Breast epithelium (tissue), 4 donors: ENCODE measurements at regions not wholly inside any gene's neighbourhood (a gene's known extent, or its start where the extent isn't known, plus 50 kb on each side); places are given as distances from the start of the nearest gene placed in this dataset.

Experiments
- DNase-seq, 2 donors: peaks; one replicate each; pipeline ENCODE4 v3.0.0-alpha.2; 2019; ENCODE audit warnings: low spot score in 2 of 2
- H3K27ac ChIP-seq, 2 donors: fragments of 200-600 bp; sonication (generic) in 1 of 2; one replicate each; pipeline ENCODE4 v1.5.1; 2016 to 2019; ENCODE audit warnings: mild to moderate bottlenecking in 1 of 2
- H3K27me3 ChIP-seq, 2 donors: fragments of 200-600 bp; sonication (generic) in 1 of 2; one replicate each; pipeline versions ENCODE4 v1.5.1 to v1.6.0; 2017 to 2019; ENCODE audit warnings: control low read depth in 1 of 2, mild to moderate bottlenecking in 1 of 2
- H3K36me3 ChIP-seq: fragments of 200-600 bp; one replicate; pipeline ENCODE4 v1.5.1; 2019
- H3K4me1 ChIP-seq, 2 donors: fragments of 200-600 bp; sonication (generic); one replicate each; pipeline ENCODE4 v1.5.1; 2016 to 2019; ENCODE audit warnings: control low read depth in 1 of 2
- H3K4me3 ChIP-seq, 3 donors: fragments of 200-600 bp; sonication (generic); 1 replicate in 2 of 3; 2 replicates in 1 of 3; pipeline ENCODE4 v1.5.1; 2016 to 2019; ENCODE audit warnings: mild to moderate bottlenecking in 3 of 3, moderate library complexity in 2 of 3
- H3K9me3 ChIP-seq, 2 donors: fragments of 200-600 bp; sonication (generic) in 1 of 2; one replicate each; pipeline ENCODE4 v1.5.1; 2016 to 2019; ENCODE audit warnings: control low read depth in 1 of 2
- POLR2A ChIP-seq: fragments of 450-650 bp; IDR thresholded peaks from one replicate; pipeline ENCODE4 v1.6.1; 2016; ENCODE audit warnings: antibody characterized with exemption, mild to moderate bottlenecking, moderate library complexity
- POLR2AphosphoS5 ChIP-seq, 3 donors: sonication (generic); formaldehyde crosslinking; IDR thresholded peaks; one replicate each; pipeline ENCODE4 v1.6.1; 2017; ENCODE audit warnings: antibody characterized with exemption in 3 of 3
- intact Hi-C: fragments of 100-400 bp; cut with DNase I; formaldehyde crosslinking; loops from one replicate; pipeline ENCODE4 v1.15.1; 2023; ENCODE audit warnings: low total_unique reads
- TF ChIP-seq, protein P1 (sequence below), 3 donors: fragments of 450-650 bp; IDR thresholded peaks; one replicate each; pipeline ENCODE4 v1.5.1; 2016 to 2017; ENCODE audit warnings: antibody characterized with exemption in 3 of 3, mild to moderate bottlenecking in 3 of 3, moderate library complexity in 3 of 3

DNA sequence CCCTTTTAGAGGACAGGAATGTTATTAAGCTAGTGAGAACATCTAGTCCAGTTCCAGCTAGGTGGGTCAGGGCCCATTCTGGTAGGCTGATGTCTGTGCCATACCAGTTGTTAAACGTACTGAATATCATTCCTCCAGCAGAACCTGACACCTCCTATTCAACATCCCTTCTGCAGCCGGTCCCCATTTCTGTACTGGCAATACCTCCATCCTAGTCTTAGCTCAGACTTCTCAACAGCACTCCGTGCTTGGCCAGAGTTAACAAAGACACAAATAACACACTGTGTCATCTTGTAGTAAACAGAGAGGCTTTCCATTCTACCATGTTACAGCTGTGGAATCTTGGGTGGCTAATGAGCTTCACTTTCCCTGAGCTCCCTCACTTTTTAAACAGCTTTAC, 94.3 kb upstream of the PDE3A start:
- TF ChIP-seq, protein P1, sequence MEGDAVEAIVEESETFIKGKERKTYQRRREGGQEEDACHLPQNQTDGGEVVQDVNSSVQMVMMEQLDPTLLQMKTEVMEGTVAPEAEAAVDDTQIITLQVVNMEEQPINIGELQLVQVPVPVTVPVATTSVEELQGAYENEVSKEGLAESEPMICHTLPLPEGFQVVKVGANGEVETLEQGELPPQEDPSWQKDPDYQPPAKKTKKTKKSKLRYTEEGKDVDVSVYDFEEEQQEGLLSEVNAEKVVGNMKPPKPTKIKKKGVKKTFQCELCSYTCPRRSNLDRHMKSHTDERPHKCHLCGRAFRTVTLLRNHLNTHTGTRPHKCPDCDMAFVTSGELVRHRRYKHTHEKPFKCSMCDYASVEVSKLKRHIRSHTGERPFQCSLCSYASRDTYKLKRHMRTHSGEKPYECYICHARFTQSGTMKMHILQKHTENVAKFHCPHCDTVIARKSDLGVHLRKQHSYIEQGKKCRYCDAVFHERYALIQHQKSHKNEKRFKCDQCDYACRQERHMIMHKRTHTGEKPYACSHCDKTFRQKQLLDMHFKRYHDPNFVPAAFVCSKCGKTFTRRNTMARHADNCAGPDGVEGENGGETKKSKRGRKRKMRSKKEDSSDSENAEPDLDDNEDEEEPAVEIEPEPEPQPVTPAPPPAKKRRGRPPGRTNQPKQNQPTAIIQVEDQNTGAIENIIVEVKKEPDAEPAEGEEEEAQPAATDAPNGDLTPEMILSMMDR (IDR thresholded peaks at IDR 0.05): no peak
- TF ChIP-seq POLR2A (no peak), POLR2AphosphoS5 (IDR thresholded peaks at IDR 0.05) (no peak)
- intact Hi-C loops: no loop called here
- DNase-seq: no peak
- no peaks in the 10 kb centered on the region for H3K4me1 ChIP-seq
- H3K4me3 ChIP-seq: no peak overlapping the region
- H3K27me3 ChIP-seq: no peaks in the 10 kb centered on the region
- H3K27ac ChIP-seq: no peak overlapping the region
- H3K36me3 ChIP-seq: no peaks in the 10 kb centered on the region
- no peaks in the 10 kb centered on the region for H3K9me3 ChIP-seq

GRCh38 chr12:20278276-20278675, 90.1 kb upstream of the PDE3A start:
- H3K36me3 ChIP-seq: no peaks in the 10 kb centered on the region
- H3K4me1 ChIP-seq: no peaks in the 10 kb centered on the region
- TF ChIP-seq POLR2A (no peak), POLR2AphosphoS5 (IDR thresholded peaks at IDR 0.05) (no peak)
- TF ChIP-seq, protein P1 (IDR thresholded peaks at IDR 0.05): no peak
- H3K4me3 ChIP-seq: no peak overlapping the region
- no peak overlapping the region for H3K27ac ChIP-seq
- intact Hi-C loops: no loop called here
- no peaks in the 10 kb centered on the region for H3K9me3 ChIP-seq
- no peaks in the 10 kb centered on the region for H3K27me3 ChIP-seq
- no peak for DNase-seq

GRCh38 chr12:20280515-20280914, 87.8 kb upstream of the PDE3A start:
- no peaks in the 10 kb centered on the region for H3K27me3 ChIP-seq
- H3K9me3 ChIP-seq: no peaks in the 10 kb centered on the region
- TF ChIP-seq POLR2A (no peak), POLR2AphosphoS5 (IDR thresholded peaks at IDR 0.05) (no peak)
- TF ChIP-seq, protein P1 (IDR thresholded peaks at IDR 0.05): no peak
- intact Hi-C loops: no loop called here
- H3K27ac ChIP-seq: no peak overlapping the region
- no peaks in the 10 kb centered on the region for H3K36me3 ChIP-seq
- no peak overlapping the region for H3K4me3 ChIP-seq
- DNase-seq: no peak
- H3K4me1 ChIP-seq: no peaks in the 10 kb centered on the region

DNA sequence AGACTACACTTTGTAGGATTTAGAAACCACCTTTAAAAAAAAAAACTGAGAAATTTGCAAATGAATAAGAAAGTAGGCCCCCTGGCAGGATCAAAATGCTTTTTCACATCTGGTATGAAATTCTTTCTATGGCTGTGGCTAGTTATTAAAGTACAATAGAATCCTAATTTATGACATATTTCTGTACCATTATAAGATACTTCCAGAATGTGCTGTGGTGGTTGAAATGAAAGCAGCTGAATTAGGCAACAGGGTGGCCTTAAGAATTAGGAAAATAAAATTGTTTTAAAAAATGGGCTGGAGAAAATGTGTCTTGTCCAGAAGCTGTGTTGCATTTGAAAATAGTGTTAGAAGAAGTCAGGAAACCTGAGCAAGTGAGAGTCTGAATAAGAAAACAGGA, 85.9 kb upstream of the PDE3A start:
- Histone ChIP-seq H3K4me3 (no peak overlapping the region), H3K4me1 (no peaks in the 10 kb centered on the region), H3K27me3 (no peaks in the 10 kb centered on the region), H3K27ac (no peak overlapping the region), H3K9me3 (no peaks in the 10 kb centered on the region), H3K36me3 (no peaks in the 10 kb centered on the region)
- TF ChIP-seq, protein P1 (IDR thresholded peaks at IDR 0.05): no peak
- TF ChIP-seq POLR2A: no peak
- no peak for TF ChIP-seq POLR2AphosphoS5 (IDR thresholded peaks at IDR 0.05)
- no peak for DNase-seq
- intact Hi-C loops: no loop called here

DNA sequence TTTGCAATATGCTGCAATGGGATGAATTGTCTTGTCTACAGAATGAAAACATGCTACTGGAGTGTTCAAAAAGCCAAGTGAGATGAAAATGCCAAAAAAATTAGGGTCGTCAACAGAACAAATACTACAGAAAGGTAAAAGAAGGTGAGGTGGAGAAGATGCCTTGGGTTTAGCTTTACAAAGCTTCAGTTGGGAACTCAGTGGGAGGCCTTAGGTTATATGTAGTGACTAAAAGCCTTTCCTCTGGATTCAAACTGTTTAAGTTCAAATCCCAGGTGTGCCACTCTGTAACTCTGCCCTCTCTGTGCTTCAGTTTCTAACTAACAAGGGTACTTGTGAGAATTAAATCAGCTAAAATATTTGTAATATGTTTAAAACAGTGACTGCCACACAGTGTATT, 84.9 kb upstream of the PDE3A start:
- TF ChIP-seq POLR2A (no peak), POLR2AphosphoS5 (IDR thresholded peaks at IDR 0.05) (no peak)
- TF ChIP-seq, protein P1 (IDR thresholded peaks at IDR 0.05): no peak
- no peak for DNase-seq
- Histone ChIP-seq H3K36me3 (no peaks in the 10 kb centered on the region), H3K27me3 (no peaks in the 10 kb centered on the region), H3K4me1 (no peaks in the 10 kb centered on the region), H3K27ac (no peak overlapping the region), H3K9me3 (no peaks in the 10 kb centered on the region), H3K4me3 (no peak overlapping the region)
- intact Hi-C loops: no loop called here
